Iris pigment epithelial cell (primary cell): ENCODE measurements at regions not wholly inside any gene's neighbourhood (a gene's known extent, or its start where the extent isn't known, plus 50 kb on each side); places are given as distances from the start of the nearest gene placed in this dataset.

Experiments used
- DNase-seq: peaks from one replicate; pipeline ENCODE4 v3.0.0-alpha.2; 2011; ENCODE audit warnings: low read depth

DNA sequence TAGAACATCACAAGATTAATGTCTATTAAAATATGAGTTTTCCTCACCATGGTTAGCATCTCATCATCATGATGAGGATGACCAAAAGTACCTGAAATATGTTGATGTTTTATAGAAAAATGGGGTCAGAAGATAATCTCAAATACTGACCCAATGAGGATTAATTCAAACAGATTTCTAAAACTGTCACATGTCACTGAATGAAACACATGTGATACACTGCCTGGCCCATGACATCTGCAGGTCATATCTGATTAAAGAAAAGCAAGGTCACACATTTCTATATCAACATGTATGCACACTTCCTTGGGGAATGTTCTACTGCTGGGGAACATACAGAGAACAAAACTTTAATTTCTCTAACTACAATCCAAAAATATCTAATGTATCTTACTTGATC, 470.6 kb upstream of the ADGRL2 start:
- DNase-seq = no peak

GRCh38 chr1:81329041-81329440, 471.7 kb upstream of the ADGRL2 start:
- no peak for DNase-seq

- DNase-seq = no peak
These were observed 473.0 kb upstream of the ADGRL2 start for GRCh38 chr1:81327743-81328142.

- DNase-seq = no peak
These were observed 473.5 kb upstream of the ADGRL2 start for GRCh38 chr1:81327103-81327710.

DNA sequence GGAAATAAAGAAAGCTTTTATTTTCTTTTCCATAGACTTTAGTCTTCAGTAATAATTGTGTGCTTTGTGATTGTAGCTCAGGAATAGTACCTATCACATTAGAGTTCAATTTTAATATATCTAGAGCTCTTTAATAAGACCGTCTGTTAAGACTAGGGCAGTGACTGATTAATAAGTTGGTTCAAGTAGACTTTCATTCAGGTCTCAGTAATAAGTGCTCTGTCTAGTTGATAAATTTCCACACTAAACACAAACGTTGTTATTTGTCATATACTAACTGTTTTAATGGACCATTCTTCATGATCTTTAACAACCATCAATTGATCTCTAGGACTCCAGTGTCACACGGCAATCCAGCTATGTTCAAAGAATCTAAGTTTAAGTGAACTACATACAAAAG, 474.5 kb upstream of the ADGRL2 start:
- no peak for DNase-seq

DNA sequence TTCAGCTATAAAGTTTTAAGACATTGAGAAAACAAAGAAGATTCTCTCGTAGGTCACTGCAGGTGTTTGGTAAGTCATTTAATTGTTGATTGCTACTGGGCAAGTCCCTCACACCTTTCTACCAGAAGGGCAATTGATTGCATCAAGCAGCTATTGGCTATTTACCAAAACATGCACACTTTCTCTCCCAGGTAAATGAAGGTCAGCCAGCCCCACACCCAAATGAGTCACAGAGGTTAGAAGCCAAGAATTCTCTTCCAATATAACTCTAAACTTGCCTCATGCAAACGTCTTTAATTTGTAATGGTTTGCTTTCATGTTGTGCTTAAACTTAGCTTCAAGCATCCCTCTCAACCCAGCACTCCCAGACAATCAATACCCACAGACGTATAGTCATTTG, 475.3 kb upstream of the ADGRL2 start:
- no peak for DNase-seq

DNA sequence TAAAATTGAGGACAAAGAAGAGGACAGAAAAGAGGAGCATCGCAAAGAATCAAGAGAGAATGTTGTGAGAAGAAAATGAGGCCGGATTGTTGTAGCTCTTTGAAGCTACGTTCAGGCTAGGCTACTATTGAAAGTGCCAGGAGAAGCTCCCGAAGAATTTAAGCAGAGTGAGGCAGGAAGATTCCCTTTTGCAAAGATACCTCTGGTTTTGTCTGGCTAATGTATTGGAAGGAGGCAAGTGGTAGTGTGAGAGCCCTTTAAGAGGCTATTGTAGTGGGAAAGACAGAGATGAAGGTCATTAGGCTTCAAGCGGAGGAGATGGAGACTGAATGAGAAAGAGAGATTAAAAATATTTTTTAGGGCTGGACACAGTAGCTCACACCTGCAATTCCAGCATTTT, 476.9 kb upstream of the ADGRL2 start:
- no peak for DNase-seq

DNA sequence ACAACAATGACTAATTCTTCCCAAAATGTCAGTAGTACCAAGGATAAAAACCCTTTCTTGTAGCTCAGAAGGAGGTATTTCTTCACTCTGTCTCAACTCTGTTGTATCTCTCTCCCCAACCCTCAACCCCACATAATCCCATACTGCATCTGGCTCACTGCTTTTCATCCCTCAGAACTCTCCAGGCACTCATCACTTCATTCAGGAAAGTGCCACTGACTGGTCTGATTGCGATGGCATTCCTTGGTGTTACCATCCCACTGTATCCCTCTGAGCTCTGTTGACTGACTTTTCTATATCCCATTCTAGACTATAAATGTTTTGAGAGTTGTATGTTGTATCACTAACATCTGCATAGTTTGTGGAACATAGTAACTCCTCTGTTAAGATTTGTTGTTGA, 483.5 kb upstream of the ADGRL2 start:
- DNase-seq = no peak

- no peak for DNase-seq
These were observed 486.1 kb upstream of the ADGRL2 start for GRCh38 chr1:81314513-81315233.

DNA sequence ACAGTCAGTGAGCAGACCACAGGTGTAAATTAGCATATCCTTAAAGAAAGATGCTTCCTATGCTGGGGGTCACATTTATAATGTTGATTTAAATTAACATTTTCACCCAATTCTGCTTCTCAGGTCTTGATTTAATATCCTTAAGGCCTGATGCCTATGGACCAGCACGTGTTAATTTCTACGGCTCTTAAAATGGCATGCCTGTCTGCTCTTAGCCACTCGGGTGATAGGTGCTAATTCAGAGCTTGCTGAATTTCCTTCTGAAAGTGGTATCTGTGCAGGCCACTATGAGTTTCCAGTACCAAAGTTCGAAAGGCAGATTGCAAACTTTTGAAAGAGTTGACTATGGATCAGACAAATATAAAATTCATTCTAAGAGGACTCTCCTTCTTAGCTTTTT, 487.4 kb upstream of the ADGRL2 start:
- no peak for DNase-seq

- DNase-seq = no peak
These were observed 488.4 kb upstream of the ADGRL2 start for GRCh38 chr1:81312272-81312754.

- DNase-seq = no peak
These were observed 490.5 kb upstream of the ADGRL2 start for GRCh38 chr1:81310250-81310649.

- DNase-seq = no peak
These were observed 492.5 kb upstream of the ADGRL2 start for GRCh38 chr1:81308191-81308590.

DNA sequence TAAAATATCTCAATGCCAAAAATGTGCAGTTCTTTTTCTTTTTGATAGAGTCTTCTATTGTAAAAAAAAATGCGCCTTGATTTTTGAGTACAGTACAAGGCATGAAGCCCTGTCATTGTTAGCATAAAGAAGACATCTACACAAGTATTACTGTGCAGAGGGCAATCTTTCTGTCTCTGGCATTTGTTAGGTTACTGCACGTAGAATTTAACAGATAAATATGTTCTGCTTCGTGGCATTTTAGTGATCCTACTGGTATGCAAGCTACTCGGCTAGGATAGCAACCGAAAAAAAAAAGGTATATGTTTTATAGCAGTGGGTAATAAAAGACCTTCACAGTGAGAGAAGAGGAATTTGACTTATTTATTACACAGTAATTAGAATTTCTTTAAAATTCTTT, 492.9 kb upstream of the ADGRL2 start:
- DNase-seq = no peak

DNA sequence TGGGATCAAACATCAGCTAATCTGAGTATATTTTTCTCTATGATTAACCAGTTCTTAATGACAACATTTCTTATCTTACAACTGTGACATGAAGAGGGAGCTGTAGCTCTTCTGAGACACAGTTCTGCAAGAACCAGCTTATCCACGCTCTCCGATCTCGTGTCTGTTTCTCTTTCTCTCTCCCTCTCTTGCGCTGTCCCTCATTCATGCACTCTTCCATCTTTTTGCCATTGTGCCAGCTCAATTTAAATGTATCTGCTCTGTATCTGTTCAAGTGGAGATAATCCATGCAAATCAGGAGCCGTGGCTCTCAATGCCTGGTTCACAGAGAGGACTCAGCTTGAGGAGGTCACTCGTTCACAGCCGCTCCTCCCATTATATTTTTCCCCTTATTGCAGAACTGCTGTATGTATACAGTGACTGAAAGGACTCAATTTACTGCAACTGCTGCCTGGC, 494.7 kb upstream of the ADGRL2 start:
- DNase-seq = peak; percentile 62

DNA sequence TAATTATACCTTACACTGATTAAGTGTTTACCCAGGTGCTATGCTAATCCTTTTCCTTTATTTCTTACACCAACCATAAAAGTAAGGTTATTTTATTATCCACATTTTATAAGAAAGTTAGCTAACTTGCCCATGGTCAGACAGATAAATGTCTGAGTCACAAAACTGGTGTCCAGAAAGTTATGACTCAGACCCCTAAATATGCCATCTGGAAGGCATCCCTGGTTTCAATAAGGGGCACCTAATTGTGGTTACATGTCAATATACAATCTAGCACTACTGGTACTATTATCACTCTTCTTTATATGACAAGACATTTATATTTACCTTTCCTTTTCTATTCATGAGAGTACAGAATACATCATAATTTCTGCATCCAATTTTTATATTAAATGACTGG, 496.5 kb upstream of the ADGRL2 start:
- DNase-seq = peak; percentile 39

- DNase-seq = no peak
These were observed 500.8 kb upstream of the ADGRL2 start for GRCh38 chr1:81299892-81300291.

- DNase-seq = no peak
These were observed 502.5 kb upstream of the ADGRL2 start for GRCh38 chr1:81298266-81298665.

- DNase-seq = no peak
These were observed 504.1 kb upstream of the ADGRL2 start for GRCh38 chr1:81296601-81297000.

GRCh38 chr1:81290326-81290725, 510.4 kb upstream of the ADGRL2 start:
- no peak for DNase-seq

DNA sequence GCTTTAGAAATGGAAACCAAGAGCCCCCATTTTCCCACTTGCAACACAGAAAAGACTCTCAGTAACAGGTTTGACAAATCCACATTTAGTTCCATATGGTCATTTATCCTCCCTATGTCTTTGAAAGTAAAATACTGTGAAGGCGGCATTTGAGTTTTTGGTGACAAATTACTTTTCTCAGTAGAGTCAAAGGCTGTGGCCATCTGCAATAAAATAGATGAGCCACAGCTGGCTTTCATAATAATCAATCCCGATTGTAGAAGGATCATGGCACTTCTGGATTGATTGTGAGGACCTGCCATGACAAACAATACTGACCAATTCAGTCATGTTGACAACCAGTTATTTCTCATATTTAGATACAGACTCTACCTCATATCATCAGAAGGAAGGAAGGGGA, 512.0 kb upstream of the ADGRL2 start:
- no peak for DNase-seq

DNA sequence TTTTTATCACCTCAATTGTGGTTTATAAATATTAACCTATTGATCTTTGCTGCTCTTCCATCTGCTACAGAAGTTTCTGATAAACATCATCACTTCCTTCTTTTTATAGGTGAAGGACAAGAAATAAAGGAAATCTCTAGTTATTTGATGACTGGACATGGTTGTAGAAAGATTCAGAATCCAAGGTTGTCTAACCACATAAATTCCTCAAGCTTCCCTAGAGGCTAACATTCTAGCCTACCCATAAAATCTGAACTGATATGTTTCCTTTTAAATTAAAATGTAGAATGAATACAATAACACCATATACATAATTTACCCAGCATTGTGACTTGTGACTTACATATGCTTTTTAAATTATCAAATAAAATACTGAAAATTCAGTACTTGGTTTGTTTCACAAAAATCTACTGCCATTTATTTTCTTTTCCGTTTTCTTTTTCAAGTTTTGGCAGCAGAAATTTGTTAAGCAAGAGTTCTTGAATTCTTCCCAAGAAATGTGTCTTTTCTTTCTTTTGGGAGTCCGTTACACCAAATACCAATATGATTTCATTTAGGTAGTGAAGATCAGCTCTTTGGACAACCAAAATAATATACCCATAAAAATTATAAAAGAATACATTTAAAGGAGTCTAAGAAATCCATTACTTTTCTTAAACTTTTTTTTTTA, 513.2 kb upstream of the ADGRL2 start:
- no peak for DNase-seq

DNA sequence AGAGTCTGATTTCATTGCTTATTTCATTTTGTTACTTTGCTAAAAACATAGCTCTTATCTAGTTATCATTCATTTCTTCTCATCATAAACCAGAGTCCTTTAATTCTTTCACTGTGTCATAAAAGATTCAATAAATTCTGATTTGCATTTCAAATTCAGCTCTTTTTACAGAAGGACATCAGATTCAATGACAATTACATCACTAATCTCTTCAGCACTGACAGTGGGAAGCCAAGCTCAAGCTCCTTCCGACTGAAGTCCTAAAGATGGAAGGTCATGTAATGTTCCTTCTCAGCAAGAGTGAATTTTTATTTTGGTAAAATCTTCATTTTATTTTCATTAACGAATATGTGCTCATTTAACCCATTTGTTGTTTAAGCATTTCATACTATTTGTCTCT, 530.7 kb upstream of the ADGRL2 start:
- DNase-seq = no peak
